Astrocyte (in vitro differentiated cells and primary cell): ENCODE measurements at regions not wholly inside any gene's neighbourhood (a gene's known extent, or its start where the extent isn't known, plus 50 kb on each side); places are given as distances from the start of the nearest gene placed in this dataset.

Experiments
- DNase-seq: peaks from one replicate; pipeline ENCODE4 v3.0.0-alpha.2; 2010; ENCODE audit warnings: low read depth
- FAIRE-seq: peaks from 2 replicates; lab custom pipeline; 2011; peaks lifted over from hg19 to GRCh38; lab: Jason Lieb, UNC
- H2AFZ ChIP-seq: 2 replicates; pipeline ENCODE4 v1.6.0; 2012; ENCODE audit warnings: low read depth, low read length, inconsistent platforms
- H3K27ac ChIP-seq: 2 replicates; pipeline ENCODE4 v1.5.1; 2011; ENCODE audit warnings: low read depth, low read length, inconsistent platforms
- H3K27me3 ChIP-seq: 2 replicates; pipeline ENCODE4 v1.6.0; 2011; ENCODE audit warnings: low read length, inconsistent platforms; ENCODE audit not compliant: insufficient read depth
- H3K36me3 ChIP-seq: 2 replicates; pipeline ENCODE4 v1.5.1; 2011; ENCODE audit warnings: low read length, inconsistent platforms; ENCODE audit not compliant: insufficient read depth
- H3K4me1 ChIP-seq: 2 replicates; pipeline ENCODE4 v1.5.1; 2011; ENCODE audit warnings: low read length, inconsistent platforms; ENCODE audit not compliant: insufficient read depth
- H3K4me2 ChIP-seq: 2 replicates; pipeline ENCODE4 v1.6.0; 2012; ENCODE audit warnings: low read length, inconsistent platforms
- H3K4me3 ChIP-seq: 2 replicates; pipeline ENCODE4 v1.5.1; 2011; ENCODE audit warnings: low read depth, mild to moderate bottlenecking, low read length, inconsistent platforms; ENCODE audit not compliant: insufficient read depth
- H3K79me2 ChIP-seq: 2 replicates; pipeline ENCODE4 v1.6.0; 2012; ENCODE audit warnings: mild to moderate bottlenecking, low read length, inconsistent platforms; ENCODE audit not compliant: insufficient read depth
- H3K9ac ChIP-seq: 2 replicates; pipeline ENCODE4 v1.6.0; 2012; ENCODE audit warnings: mild to moderate bottlenecking, low read length, inconsistent platforms
- H3K9me3 ChIP-seq: 2 replicates; pipeline ENCODE4 v1.5.1; 2012; ENCODE audit warnings: low read depth, mild to moderate bottlenecking, low read length, inconsistent platforms; ENCODE audit not compliant: insufficient read depth
- H4K20me1 ChIP-seq: 2 replicates; pipeline ENCODE4 v1.6.0; 2012; ENCODE audit warnings: low read length, inconsistent platforms; ENCODE audit not compliant: insufficient read depth
- H3K27ac Mint-ChIP-seq: one replicate; pipeline ENCODE4 v1.8.0; 2021; ENCODE audit warnings: mild to moderate bottlenecking, mixed read lengths; ENCODE audit not compliant: unreplicated experiment
- H3K27me3 Mint-ChIP-seq: one replicate; pipeline ENCODE4 v1.8.0; 2021; ENCODE audit warnings: low read depth, mixed read lengths; ENCODE audit not compliant: unreplicated experiment
- H3K36me3 Mint-ChIP-seq: one replicate; pipeline ENCODE4 v1.8.0; 2021; ENCODE audit warnings: low read depth, mixed read lengths; ENCODE audit not compliant: unreplicated experiment
- H3K4me1 Mint-ChIP-seq: one replicate; pipeline ENCODE4 v1.8.0; 2021; ENCODE audit warnings: low read depth, mixed read lengths; ENCODE audit not compliant: unreplicated experiment
- H3K4me3 Mint-ChIP-seq: one replicate; pipeline ENCODE4 v1.8.0; 2021; ENCODE audit warnings: mild to moderate bottlenecking, moderate library complexity, mixed read lengths; ENCODE audit not compliant: unreplicated experiment
- H3K9me3 Mint-ChIP-seq: one replicate; pipeline ENCODE4 v1.8.0; 2021; ENCODE audit warnings: mild to moderate bottlenecking, mixed read lengths; ENCODE audit not compliant: unreplicated experiment
- CTCF ChIP-seq: IDR thresholded peaks from 2 replicates; pipeline ENCODE4 v1.5.1; 2011; ENCODE audit warnings: low read depth, mild to moderate bottlenecking, inconsistent platforms, low read length, moderate library complexity; ENCODE audit not compliant: insufficient read depth
- EZH2 ChIP-seq: IDR thresholded peaks from 2 replicates; pipeline ENCODE4 v1.6.1; 2012; ENCODE audit warnings: mild to moderate bottlenecking, low read length, inconsistent platforms; ENCODE audit not compliant: insufficient read depth

DNA sequence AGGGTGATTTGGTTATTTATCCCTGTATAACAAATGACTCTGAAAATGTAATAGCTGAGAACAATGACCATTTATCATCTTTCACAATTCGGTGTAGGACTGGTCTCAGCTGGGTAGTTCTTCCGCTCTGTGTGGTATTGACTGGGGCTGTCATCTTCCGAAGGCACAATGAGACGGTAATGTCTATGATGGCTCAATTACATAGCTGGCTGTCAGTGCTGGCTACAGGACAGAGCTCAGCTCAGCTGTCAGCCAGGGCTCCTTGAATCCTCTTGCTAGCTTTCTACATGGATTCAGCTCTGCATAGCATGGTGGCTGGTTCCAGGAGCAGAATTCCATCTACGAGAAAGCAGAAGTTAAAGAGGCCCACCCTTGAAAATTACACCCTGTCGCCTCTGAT, 483.8 kb downstream of the TDRD15 start:
- H3K4me2 ChIP-seq = no peak overlapping the region
- H3K9me3 Mint-ChIP-seq = peaks cover 2% of the 10 kb centered on the region
- no peaks in the 10 kb centered on the region for H3K27me3 ChIP-seq
- no peak overlapping the region for H3K4me3 Mint-ChIP-seq
- no peak overlapping the region for H3K9ac ChIP-seq
- no peaks in the 10 kb centered on the region for H3K79me2 ChIP-seq
- no peaks in the 10 kb centered on the region for H3K36me3 ChIP-seq
- H3K4me1 Mint-ChIP-seq = no peaks in the 10 kb centered on the region
- no peak overlapping the region for H3K4me3 ChIP-seq
- H3K27me3 Mint-ChIP-seq = peaks cover 3% of the 10 kb centered on the region
- H4K20me1 ChIP-seq = no peaks in the 10 kb centered on the region
- TF ChIP-seq CTCF = no peak
- no peak for TF ChIP-seq EZH2
- FAIRE-seq (no peak), DNase-seq (no peak)
- H3K4me1 ChIP-seq = no peaks in the 10 kb centered on the region
- H3K36me3 Mint-ChIP-seq = no peaks in the 10 kb centered on the region
- no peak overlapping the region for H3K27ac Mint-ChIP-seq
- no peak overlapping the region for H2AFZ ChIP-seq
- H3K9me3 ChIP-seq = no peaks in the 10 kb centered on the region
- H3K27ac ChIP-seq = no peak overlapping the region

- H3K4me1 ChIP-seq = no peaks in the 10 kb centered on the region
- TF ChIP-seq EZH2 = no peak
- TF ChIP-seq CTCF = no peak
- H3K4me1 Mint-ChIP-seq = no peaks in the 10 kb centered on the region
- H3K9me3 Mint-ChIP-seq = peaks cover 2% of the 10 kb centered on the region
- H3K27me3 Mint-ChIP-seq = peaks cover 1% of the 10 kb centered on the region
- no peak overlapping the region for H3K4me3 ChIP-seq
- DNase-seq (no peak), FAIRE-seq (no peak)
- H3K9ac ChIP-seq = no peak overlapping the region
- no peaks in the 10 kb centered on the region for H3K36me3 ChIP-seq
- H3K27me3 ChIP-seq = no peaks in the 10 kb centered on the region
- no peak overlapping the region for H3K27ac Mint-ChIP-seq
- H2AFZ ChIP-seq = no peak overlapping the region
- no peaks in the 10 kb centered on the region for H3K79me2 ChIP-seq
- H4K20me1 ChIP-seq = no peaks in the 10 kb centered on the region
- H3K9me3 ChIP-seq = no peaks in the 10 kb centered on the region
- no peak overlapping the region for H3K4me2 ChIP-seq
- H3K4me3 Mint-ChIP-seq = no peak overlapping the region
- H3K36me3 Mint-ChIP-seq = no peaks in the 10 kb centered on the region
- H3K27ac ChIP-seq = no peak overlapping the region
These were observed 486.5 kb downstream of the TDRD15 start for GRCh38 chr2:21610304-21610703.

- DNase-seq = no peak
- H3K4me3 ChIP-seq = no peak overlapping the region
- no peak overlapping the region for H3K9ac ChIP-seq
- H3K9me3 Mint-ChIP-seq = no peaks in the 10 kb centered on the region
- H3K4me3 Mint-ChIP-seq = no peak overlapping the region
- H2AFZ ChIP-seq = no peak overlapping the region
- H3K27ac ChIP-seq = no peak overlapping the region
- no peaks in the 10 kb centered on the region for H4K20me1 ChIP-seq
- no peaks in the 10 kb centered on the region for H3K4me1 ChIP-seq
- peaks cover 3% of the 10 kb centered on the region for H3K9me3 ChIP-seq
- TF ChIP-seq EZH2 (no peak), CTCF (no peak)
- H3K36me3 Mint-ChIP-seq = no peaks in the 10 kb centered on the region
- no peak for FAIRE-seq
- no peaks in the 10 kb centered on the region for H3K36me3 ChIP-seq
- no peaks in the 10 kb centered on the region for H3K79me2 ChIP-seq
- no peaks in the 10 kb centered on the region for H3K27me3 ChIP-seq
- H3K4me1 Mint-ChIP-seq = no peaks in the 10 kb centered on the region
- no peak overlapping the region for H3K4me2 ChIP-seq
- no peak overlapping the region for H3K27ac Mint-ChIP-seq
- H3K27me3 Mint-ChIP-seq = peaks cover 5% of the 10 kb centered on the region
These were observed 494.2 kb downstream of the TDRD15 start for GRCh38 chr2:21617885-21618434.
